ENCODE measurements at regions not wholly inside any gene's neighbourhood (a gene's known extent, or its start where the extent isn't known, plus 50 kb on each side); places are given as distances from the start of the nearest gene placed in this dataset.

DNA sequence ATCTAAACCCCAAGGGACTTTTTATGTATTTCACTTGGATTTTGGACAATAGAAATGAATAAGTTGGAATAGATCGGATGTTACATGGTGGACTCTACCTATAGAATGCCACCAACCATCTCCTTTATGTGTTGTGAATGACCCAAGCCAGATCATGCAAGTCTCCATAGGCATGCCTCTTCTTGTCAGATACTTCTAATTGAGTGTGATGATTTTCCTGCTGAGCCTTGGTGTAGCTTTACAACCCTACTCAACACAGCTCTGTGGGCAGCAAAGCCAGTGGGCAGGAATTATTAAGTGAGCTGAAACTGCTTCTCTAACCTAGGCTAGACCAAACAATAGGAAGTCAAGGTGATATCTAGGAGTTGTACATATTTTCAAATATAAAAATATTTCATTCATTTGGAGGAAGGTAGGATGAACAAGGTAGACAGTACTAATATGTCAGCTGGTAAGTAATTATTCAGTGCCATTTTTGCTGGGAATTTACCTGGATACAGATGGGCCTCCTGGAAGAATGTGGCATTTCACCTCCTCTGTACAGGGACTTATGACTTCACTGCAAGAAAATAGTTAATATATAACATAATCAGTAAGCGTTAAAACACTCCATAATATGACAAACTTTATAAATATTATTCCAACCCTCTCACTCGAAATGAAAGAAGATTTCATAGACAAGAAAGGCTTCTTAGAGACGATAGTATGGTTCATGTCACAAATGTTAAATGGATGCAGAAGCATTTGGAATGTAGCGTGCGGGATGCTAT, 298.0 kb upstream of the FAT1 start:
- TF ChIP-seq SIN3A (IDR thresholded peaks at IDR 0.05; ENCODE audit: borderline replicate concordance, insufficient read depth, low read length) = no peak
- no peak for TF ChIP-seq TAF1 (IDR thresholded peaks at IDR 0.05; ENCODE audit: borderline replicate concordance, insufficient read depth, low read length)
- TF ChIP-seq FOXP2 (optimal IDR thresholded peaks at IDR 0.05; ENCODE audit: borderline replicate concordance, extremely low read depth, extremely low read length, insufficient read depth) = no peak
- no peak for TF ChIP-seq POLR2AphosphoS5 (IDR thresholded peaks at IDR 0.05; ENCODE audit: low read depth, low read length)
- TF ChIP-seq, protein P1, sequence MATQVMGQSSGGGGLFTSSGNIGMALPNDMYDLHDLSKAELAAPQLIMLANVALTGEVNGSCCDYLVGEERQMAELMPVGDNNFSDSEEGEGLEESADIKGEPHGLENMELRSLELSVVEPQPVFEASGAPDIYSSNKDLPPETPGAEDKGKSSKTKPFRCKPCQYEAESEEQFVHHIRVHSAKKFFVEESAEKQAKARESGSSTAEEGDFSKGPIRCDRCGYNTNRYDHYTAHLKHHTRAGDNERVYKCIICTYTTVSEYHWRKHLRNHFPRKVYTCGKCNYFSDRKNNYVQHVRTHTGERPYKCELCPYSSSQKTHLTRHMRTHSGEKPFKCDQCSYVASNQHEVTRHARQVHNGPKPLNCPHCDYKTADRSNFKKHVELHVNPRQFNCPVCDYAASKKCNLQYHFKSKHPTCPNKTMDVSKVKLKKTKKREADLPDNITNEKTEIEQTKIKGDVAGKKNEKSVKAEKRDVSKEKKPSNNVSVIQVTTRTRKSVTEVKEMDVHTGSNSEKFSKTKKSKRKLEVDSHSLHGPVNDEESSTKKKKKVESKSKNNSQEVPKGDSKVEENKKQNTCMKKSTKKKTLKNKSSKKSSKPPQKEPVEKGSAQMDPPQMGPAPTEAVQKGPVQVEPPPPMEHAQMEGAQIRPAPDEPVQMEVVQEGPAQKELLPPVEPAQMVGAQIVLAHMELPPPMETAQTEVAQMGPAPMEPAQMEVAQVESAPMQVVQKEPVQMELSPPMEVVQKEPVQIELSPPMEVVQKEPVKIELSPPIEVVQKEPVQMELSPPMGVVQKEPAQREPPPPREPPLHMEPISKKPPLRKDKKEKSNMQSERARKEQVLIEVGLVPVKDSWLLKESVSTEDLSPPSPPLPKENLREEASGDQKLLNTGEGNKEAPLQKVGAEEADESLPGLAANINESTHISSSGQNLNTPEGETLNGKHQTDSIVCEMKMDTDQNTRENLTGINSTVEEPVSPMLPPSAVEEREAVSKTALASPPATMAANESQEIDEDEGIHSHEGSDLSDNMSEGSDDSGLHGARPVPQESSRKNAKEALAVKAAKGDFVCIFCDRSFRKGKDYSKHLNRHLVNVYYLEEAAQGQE (IDR thresholded peaks at IDR 0.05; ENCODE audit: insufficient read depth in 1 of 2, low read depth in 2 of 2, low read length in 2 of 2) = no peak
